Cardiac muscle cell (in vitro differentiated cells and primary cell): ENCODE measurements at regions not wholly inside any gene's neighbourhood (a gene's known extent, or its start where the extent isn't known, plus 50 kb on each side); places are given as distances from the start of the nearest gene placed in this dataset.
A peak's percentile ranks its signal among the peaks of the same experiment; 100 is the strongest.

ENCODE experiments used
- DNase-seq, 2 donors: peaks; one replicate each; pipeline versions ENCODE4 v3.0.0 to v3.0.0-alpha.2; 2010 to 2017; ENCODE audit warnings: low read depth in 1 of 2, low spot score in 1 of 2
- H3K27ac ChIP-seq: fragments of 200-600 bp; sonication (generic); 2 replicates; pipeline ENCODE4 v1.5.1; 2016
- H3K27me3 ChIP-seq: fragments of 200-600 bp; sonication (generic); 2 replicates; pipeline ENCODE4 v1.6.0; 2016; ENCODE audit warnings: control low read depth
- H3K36me3 ChIP-seq: fragments of 200-600 bp; sonication (generic); 2 replicates; pipeline ENCODE4 v1.5.1; 2016; ENCODE audit warnings: control low read depth
- H3K4me1 ChIP-seq: fragments of 200-600 bp; sonication (generic); 2 replicates; pipeline ENCODE4 v1.8.1; 2017; ENCODE audit warnings: low read depth, mild to moderate bottlenecking, mixed run types
- H3K4me3 ChIP-seq: fragments of 200-600 bp; sonication (generic); 2 replicates; pipeline ENCODE4 v1.5.1; 2016; ENCODE audit warnings: mild to moderate bottlenecking
- H3K9me3 ChIP-seq: fragments of 200-600 bp; sonication (generic); 2 replicates; pipeline ENCODE4 v1.5.1; 2017; ENCODE audit warnings: low read depth, mild to moderate bottlenecking, control low read depth
- TF ChIP-seq, protein P1 (sequence below): IDR thresholded peaks from 2 replicates; pipeline ENCODE4 v1.5.1; 2012; ENCODE audit warnings: low read depth, mild to moderate bottlenecking, low read length

DNA sequence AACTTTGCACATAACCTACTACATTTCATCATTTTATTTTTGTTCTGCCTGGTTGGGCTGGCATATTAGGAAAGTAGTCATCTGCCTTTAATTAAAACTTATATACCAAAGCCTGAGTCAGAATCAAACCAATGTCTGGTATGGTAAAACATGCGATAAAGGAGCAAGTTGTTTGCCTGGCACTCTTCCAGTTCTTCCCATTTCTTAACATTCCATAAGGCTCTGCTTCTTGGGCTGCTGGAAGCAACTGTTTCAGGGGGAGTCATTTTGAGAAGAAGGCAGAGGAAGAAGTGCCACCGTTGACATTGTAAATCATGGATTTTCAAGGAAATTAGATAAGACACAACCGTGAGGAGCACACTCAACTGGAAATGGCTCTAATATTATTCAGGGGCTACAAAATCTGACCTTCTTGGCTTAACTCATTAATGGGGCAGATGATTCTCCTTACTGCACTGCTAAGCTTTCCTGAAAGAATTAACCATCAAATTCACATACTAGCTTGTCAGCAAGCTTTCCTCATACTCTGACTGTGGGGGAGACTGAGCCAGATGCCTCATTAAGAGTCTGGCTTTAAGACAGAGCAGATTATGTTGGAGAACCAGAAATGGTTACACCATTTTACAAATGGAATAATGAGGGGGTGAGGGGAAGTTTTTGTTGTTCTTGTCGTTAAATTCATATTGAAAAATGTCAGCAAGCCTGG lies 391.0 kb downstream of the TMEM232 start:
- H3K4me3 ChIP-seq = no peak overlapping the region
- no peaks in the 10 kb centered on the region for H3K36me3 ChIP-seq
- H3K27ac ChIP-seq = no peak overlapping the region
- H3K9me3 ChIP-seq = no peaks in the 10 kb centered on the region
- TF ChIP-seq, protein P1, sequence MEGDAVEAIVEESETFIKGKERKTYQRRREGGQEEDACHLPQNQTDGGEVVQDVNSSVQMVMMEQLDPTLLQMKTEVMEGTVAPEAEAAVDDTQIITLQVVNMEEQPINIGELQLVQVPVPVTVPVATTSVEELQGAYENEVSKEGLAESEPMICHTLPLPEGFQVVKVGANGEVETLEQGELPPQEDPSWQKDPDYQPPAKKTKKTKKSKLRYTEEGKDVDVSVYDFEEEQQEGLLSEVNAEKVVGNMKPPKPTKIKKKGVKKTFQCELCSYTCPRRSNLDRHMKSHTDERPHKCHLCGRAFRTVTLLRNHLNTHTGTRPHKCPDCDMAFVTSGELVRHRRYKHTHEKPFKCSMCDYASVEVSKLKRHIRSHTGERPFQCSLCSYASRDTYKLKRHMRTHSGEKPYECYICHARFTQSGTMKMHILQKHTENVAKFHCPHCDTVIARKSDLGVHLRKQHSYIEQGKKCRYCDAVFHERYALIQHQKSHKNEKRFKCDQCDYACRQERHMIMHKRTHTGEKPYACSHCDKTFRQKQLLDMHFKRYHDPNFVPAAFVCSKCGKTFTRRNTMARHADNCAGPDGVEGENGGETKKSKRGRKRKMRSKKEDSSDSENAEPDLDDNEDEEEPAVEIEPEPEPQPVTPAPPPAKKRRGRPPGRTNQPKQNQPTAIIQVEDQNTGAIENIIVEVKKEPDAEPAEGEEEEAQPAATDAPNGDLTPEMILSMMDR = no peak
- H3K4me1 ChIP-seq = no peaks in the 10 kb centered on the region
- DNase-seq = peak in 1 of 2 donors; percentile 54
- H3K27me3 ChIP-seq = no peaks in the 10 kb centered on the region

DNA sequence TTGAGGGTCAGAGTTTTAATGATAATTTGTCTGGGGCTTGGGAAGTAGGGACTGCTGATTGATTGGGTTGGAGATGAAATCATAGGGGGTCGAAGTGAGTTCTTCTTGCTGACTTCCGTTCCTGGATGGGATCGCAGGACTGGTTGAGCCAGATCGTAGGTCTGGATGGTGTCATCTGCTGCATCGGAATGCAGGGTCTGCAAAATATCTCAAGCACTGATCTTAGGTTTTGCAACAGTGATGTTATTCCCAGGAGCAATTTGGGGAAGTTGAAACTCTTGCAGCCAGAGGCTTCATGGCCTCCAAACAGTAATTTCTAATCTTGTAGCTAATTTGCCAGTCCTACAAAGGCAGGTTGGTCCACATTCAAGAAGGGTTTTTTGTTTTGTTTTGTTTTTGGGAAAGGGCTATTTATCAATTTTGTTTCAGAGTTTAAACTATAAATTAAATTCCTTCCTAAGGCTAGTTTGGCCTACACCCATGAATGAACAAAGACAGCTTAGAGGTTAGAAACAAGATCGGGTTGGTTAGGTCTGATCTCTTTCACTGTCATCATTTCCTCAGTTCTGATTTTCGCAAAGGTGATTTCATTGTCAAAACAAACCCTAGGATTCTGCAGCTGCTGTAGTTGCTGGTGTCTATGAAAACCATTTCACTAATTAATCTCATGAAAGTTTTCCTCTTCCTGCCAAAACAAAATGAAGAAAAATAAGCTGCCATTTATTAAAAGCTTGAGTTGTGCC lies 388.0 kb downstream of the TMEM232 start:
- Histone ChIP-seq H3K4me3 (no peak overlapping the region), H3K27ac (no peak overlapping the region), H3K36me3 (no peaks in the 10 kb centered on the region), H3K9me3 (no peaks in the 10 kb centered on the region), H3K4me1 (no peaks in the 10 kb centered on the region), H3K27me3 (no peaks in the 10 kb centered on the region)
- no peak for DNase-seq
- TF ChIP-seq, protein P1 = no peak

- H3K4me3 ChIP-seq = no peak overlapping the region
- no peak overlapping the region for H3K27ac ChIP-seq
- no peaks in the 10 kb centered on the region for H3K9me3 ChIP-seq
- H3K4me1 ChIP-seq = no peaks in the 10 kb centered on the region
- TF ChIP-seq, protein P1 = no peak
- DNase-seq = no peak
- no peaks in the 10 kb centered on the region for H3K27me3 ChIP-seq
- H3K36me3 ChIP-seq = no peaks in the 10 kb centered on the region
Measured at GRCh38 chr5:110339399-110339798, 387.1 kb downstream of the TMEM232 start.

DNA sequence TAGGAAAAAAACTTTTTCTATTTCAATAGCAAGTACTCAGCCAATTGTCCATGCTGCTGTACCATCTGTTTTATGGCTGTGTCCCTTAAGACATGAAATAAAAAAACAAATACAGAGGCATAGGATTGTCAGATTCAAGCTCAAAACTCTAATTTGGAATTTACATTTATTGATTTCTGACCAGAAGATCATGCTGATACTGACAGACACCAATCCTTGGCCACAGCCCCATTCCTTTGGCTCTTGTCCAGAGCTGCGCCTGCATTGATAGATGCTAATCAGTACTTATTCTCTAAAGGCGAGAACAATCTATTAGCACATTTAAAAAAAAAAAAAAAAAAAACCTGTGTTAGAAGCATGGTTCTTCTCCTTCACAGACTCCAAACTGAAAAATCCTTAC lies 384.6 kb downstream of the TMEM232 start:
- no peak for DNase-seq
- TF ChIP-seq, protein P1 = no peak
- Histone ChIP-seq H3K4me1 (no peaks in the 10 kb centered on the region), H3K9me3 (no peaks in the 10 kb centered on the region), H3K27me3 (no peaks in the 10 kb centered on the region), H3K27ac (no peak overlapping the region), H3K4me3 (no peak overlapping the region), H3K36me3 (no peaks in the 10 kb centered on the region)

- no peaks in the 10 kb centered on the region for H3K36me3 ChIP-seq
- no peak for DNase-seq
- no peak overlapping the region for H3K4me3 ChIP-seq
- H3K9me3 ChIP-seq = no peaks in the 10 kb centered on the region
- no peak overlapping the region for H3K27ac ChIP-seq
- no peaks in the 10 kb centered on the region for H3K4me1 ChIP-seq
- H3K27me3 ChIP-seq = no peaks in the 10 kb centered on the region
- TF ChIP-seq, protein P1 = no peak
Measured at GRCh38 chr5:110342683-110343082, 383.8 kb downstream of the TMEM232 start.
